DOHH2 (cell line): ENCODE measurements at regions not wholly inside any gene's neighbourhood (a gene's known extent, or its start where the extent isn't known, plus 50 kb on each side); places are given as distances from the start of the nearest gene placed in this dataset.

Experiments
- CTCF ChIP-seq: fragments of 200-600 bp; sonication (generic); IDR thresholded peaks from one replicate; pipeline ENCODE4 v1.5.1; 2014; ENCODE audit warnings: antibody characterized with exemption, mild to moderate bottlenecking, low read depth, low read length; ENCODE audit not compliant: poor library complexity, severe bottlenecking
- EZH2phosphoT487 ChIP-seq: fragments of 200-600 bp; sonication (generic); IDR thresholded peaks from 2 replicates; pipeline ENCODE4 v1.6.1; 2017; ENCODE audit warnings: borderline replicate concordance, mild to moderate bottlenecking, antibody characterized with exemption, low read length, moderate library complexity, mixed read lengths

- TF ChIP-seq CTCF (no peak), EZH2phosphoT487 (no peak)
Measured at GRCh38 chr3:110887176-110887575, 184.4 kb upstream of the NECTIN3 start.
